GM19351 (cell line): ENCODE measurements at regions not wholly inside any gene's neighbourhood (a gene's known extent, or its start where the extent isn't known, plus 50 kb on each side); places are given as distances from the start of the nearest gene placed in this dataset.
"Not testable (repeated sequence)": the region's sequence is repeated elsewhere in the genome, so short reads cannot be mapped to it uniquely, and the experiment has no call there.

Experiments used
- ATAC-seq: cut with Tn5 transposase; IDR thresholded peaks from one replicate; pipeline ENCODE4 v1.9.1; 2021; ENCODE audit warnings: mild to moderate bottlenecking, moderate library complexity; ENCODE audit not compliant: unreplicated experiment

GRCh38 chr10:36462194-36462593 lies 663.2 kb upstream of the ANKRD30A start:
- ATAC-seq: no peak

GRCh38 chr10:36458437-36458836 lies 667.0 kb upstream of the ANKRD30A start:
- not testable (repeated sequence) for ATAC-seq

GRCh38 chr10:36457751-36458150 lies 667.6 kb upstream of the ANKRD30A start:
- ATAC-seq: no peak

GRCh38 chr10:36455526-36456133 lies 669.8 kb upstream of the ANKRD30A start:
- no peak for ATAC-seq

- no peak for ATAC-seq
These were observed 672.5 kb upstream of the ANKRD30A start for GRCh38 chr10:36452851-36453250.

- no peak for ATAC-seq
These were observed 673.9 kb upstream of the ANKRD30A start for GRCh38 chr10:36451391-36451970.

GRCh38 chr10:36450380-36450779 lies 675.0 kb upstream of the ANKRD30A start:
- ATAC-seq: no peak

- ATAC-seq: no peak
These were observed 676.4 kb upstream of the ANKRD30A start for GRCh38 chr10:36448760-36449691.

GRCh38 chr10:36446881-36447280 lies 678.5 kb upstream of the ANKRD30A start:
- no peak for ATAC-seq

- no peak for ATAC-seq
These were observed 682.2 kb upstream of the ANKRD30A start for GRCh38 chr10:36443233-36443632.

GRCh38 chr10:36441557-36441956 lies 683.8 kb upstream of the ANKRD30A start:
- no peak for ATAC-seq

- ATAC-seq: no peak
These were observed 684.9 kb upstream of the ANKRD30A start for GRCh38 chr10:36440539-36440938.

GRCh38 chr10:36437367-36437766 lies 688.0 kb upstream of the ANKRD30A start:
- no peak for ATAC-seq

- no peak for ATAC-seq
These were observed 696.9 kb upstream of the ANKRD30A start for GRCh38 chr10:36428507-36428906.

GRCh38 chr10:36425131-36425797 lies 700.1 kb upstream of the ANKRD30A start:
- no peak for ATAC-seq

- ATAC-seq: no peak
These were observed 700.9 kb upstream of the ANKRD30A start for GRCh38 chr10:36424502-36424901.

- no peak for ATAC-seq
These were observed 701.6 kb upstream of the ANKRD30A start for GRCh38 chr10:36423821-36424248.

- ATAC-seq: no peak
These were observed 703.4 kb upstream of the ANKRD30A start for GRCh38 chr10:36421992-36422391.

- no peak for ATAC-seq
These were observed 708.9 kb upstream of the ANKRD30A start for GRCh38 chr10:36416513-36416912.

- no peak for ATAC-seq
These were observed 712.5 kb upstream of the ANKRD30A start for GRCh38 chr10:36412942-36413341.

- not testable (repeated sequence) for ATAC-seq
These were observed 725.2 kb upstream of the ANKRD30A start for GRCh38 chr10:36400238-36400637.
